IPS DF 4.7 (cell line): ENCODE measurements at regions not wholly inside any gene's neighbourhood (a gene's known extent, or its start where the extent isn't known, plus 50 kb on each side); places are given as distances from the start of the nearest gene placed in this dataset.

Experiments
- DNase-seq: peaks from one replicate; pipeline ENCODE4 v3.0.0-alpha.2; 2013; ENCODE audit warnings: low spot score; ENCODE audit errors: extremely low read depth

- no peak for DNase-seq
Measured at GRCh38 chr12:130258863-130259262, 78.8 kb upstream of the PIWIL1 start.

- DNase-seq = no peak
Measured at GRCh38 chr12:130263025-130263424, 74.7 kb upstream of the PIWIL1 start.

- no peak for DNase-seq
Measured at GRCh38 chr12:130263996-130264395, 73.7 kb upstream of the PIWIL1 start.

GRCh38 chr12:130266751-130267150 is 70.9 kb upstream of the PIWIL1 start:
- no peak for DNase-seq

GRCh38 chr12:130280231-130280630 is 57.5 kb upstream of the PIWIL1 start:
- no peak for DNase-seq

GRCh38 chr12:130280742-130281141 is 56.9 kb upstream of the PIWIL1 start:
- DNase-seq = no peak

- DNase-seq = peak; percentile 36
Measured at GRCh38 chr12:130281153-130281799, 56.4 kb upstream of the PIWIL1 start.

GRCh38 chr12:130286041-130286440 is 51.6 kb upstream of the PIWIL1 start:
- DNase-seq = no peak

GRCh38 chr12:130286741-130287440 is 50.8 kb upstream of the PIWIL1 start:
- DNase-seq = no peak
